Kidney (tissue), 13 donors: ENCODE measurements at regions not wholly inside any gene's neighbourhood (a gene's known extent, or its start where the extent isn't known, plus 50 kb on each side); places are given as distances from the start of the nearest gene placed in this dataset.

Source experiments
- DNase-seq, 5 donors: peaks; one replicate each; pipeline ENCODE4 v3.0.0-alpha.2; 2013 to 2020
- FAIRE-seq: peaks from 2 replicates; lab custom pipeline; 2012; peaks lifted over from hg19 to GRCh38; lab: Jason Lieb, UNC
- H3K27ac ChIP-seq, 2 donors: one replicate each; pipeline ENCODE4 v1.7.0; 2013; ENCODE audit warnings: low read depth in 2 of 2, low read length in 2 of 2, inconsistent platforms in 1 of 2
- H3K27me3 ChIP-seq: one replicate; pipeline ENCODE4 v1.7.1; 2013; ENCODE audit warnings: low read length, inconsistent platforms; ENCODE audit not compliant: control insufficient read depth, insufficient read depth
- H3K36me3 ChIP-seq, 3 donors: one replicate each; pipeline versions ENCODE4 v1.7.0 to v1.7.1; 2013; ENCODE audit warnings: low read length in 3 of 3, control low read depth in 1 of 3, inconsistent platforms in 1 of 3; ENCODE audit not compliant: insufficient read depth in 3 of 3, control insufficient read depth in 2 of 3
- H3K4me1 ChIP-seq, 3 donors: one replicate each; pipeline versions ENCODE4 v1.7.0 to v1.7.1; 2013; ENCODE audit warnings: low read length in 3 of 3, inconsistent platforms in 1 of 3, low read depth in 1 of 3; ENCODE audit not compliant: control insufficient read depth in 2 of 3, insufficient read depth in 2 of 3
- H3K4me3 ChIP-seq, 3 donors: one replicate each; pipeline versions ENCODE4 v1.7.0 to v1.8.1; 2013; ENCODE audit warnings: low read length in 3 of 3, control low read depth in 1 of 3, inconsistent platforms in 1 of 3
- H3K9ac ChIP-seq, 3 donors: one replicate each; pipeline versions ENCODE4 v1.7.0 to v1.7.1; 2013; ENCODE audit warnings: low read length in 3 of 3, control low read depth in 1 of 3, inconsistent platforms in 1 of 3
- H3K9me3 ChIP-seq, 3 donors: one replicate each; pipeline versions ENCODE4 v1.7.0 to v1.7.1; 2013; ENCODE audit warnings: low read length in 3 of 3, control low read depth in 1 of 3, inconsistent platforms in 1 of 3; ENCODE audit not compliant: control insufficient read depth in 2 of 3, insufficient read depth in 1 of 3
- intact Hi-C: fragments of 100-400 bp; cut with DNase I; formaldehyde crosslinking; loops from one replicate; pipeline ENCODE4 v1.11.1; 2022
- TF ChIP-seq, protein P1 (sequence below): IDR thresholded peaks from 3 replicates; pipeline ENCODE4 v1.5.1; 2012; ENCODE audit warnings: mild to moderate bottlenecking, moderate library complexity, borderline replicate concordance; ENCODE audit not compliant: insufficient read depth; ENCODE audit errors: extremely low read depth
- donor health status: control.
- donor health status: control.
- donor health status: control.
- donor health status: control.
- donor health status: control.
- donor health status: DM: yes; HTN: yes; CAD: no.
- donor health status: Normal renal cell carcinoma (clear cell type).

DNA sequence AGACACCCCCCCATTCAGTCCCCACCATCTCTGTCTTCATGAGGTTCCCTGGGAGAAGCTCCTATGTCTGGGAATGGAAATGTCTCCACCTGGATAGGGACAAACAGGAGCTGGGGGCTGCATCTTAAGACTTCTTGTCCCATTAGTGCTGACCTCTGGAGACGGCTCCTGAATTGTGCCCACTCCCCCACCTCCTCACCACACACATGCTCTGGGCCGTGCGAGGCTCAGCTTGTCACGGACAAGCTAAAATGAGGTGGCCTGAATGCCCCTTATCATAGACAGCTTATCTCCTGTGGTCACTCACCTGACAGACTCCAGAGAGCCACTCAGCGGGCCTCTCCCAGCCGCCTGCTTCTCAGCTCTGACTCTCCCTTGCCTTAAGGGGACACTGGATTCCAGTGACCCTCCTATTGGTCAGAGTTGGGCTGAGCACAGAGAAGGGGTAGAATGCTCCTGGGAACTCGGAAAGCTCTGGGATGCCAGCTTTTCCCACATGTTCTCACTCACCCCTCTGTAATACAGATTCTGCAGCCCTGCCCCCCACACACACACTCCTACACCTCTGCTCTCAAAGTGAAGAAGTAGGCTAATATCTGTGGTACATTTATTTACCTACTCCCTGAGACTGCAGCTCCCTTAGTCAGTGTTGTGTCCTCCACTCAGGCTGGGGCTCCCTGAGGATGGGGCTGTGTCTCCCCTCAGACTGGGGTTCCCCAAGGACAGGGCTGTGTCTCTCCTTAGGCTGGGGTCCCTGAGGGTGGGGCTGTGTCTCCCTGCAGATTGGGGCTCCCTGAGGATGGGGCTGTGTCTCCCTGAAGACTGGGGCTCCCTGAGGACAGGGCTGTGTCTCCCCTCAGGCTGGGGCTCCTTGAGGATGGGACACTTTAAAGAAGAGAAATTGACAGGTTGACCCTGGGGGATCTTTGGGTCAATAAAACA, 167.5 kb downstream of the VEGFA start:
- Histone ChIP-seq H3K9ac (no peak overlapping the region), H3K4me3 (no peak overlapping the region), H3K4me1 (no peaks in the 10 kb centered on the region), H3K36me3 (no peaks in the 10 kb centered on the region), H3K27ac (no peak overlapping the region), H3K9me3 (no peaks in the 10 kb centered on the region), H3K27me3 (no peaks in the 10 kb centered on the region)
- FAIRE-seq: no peak
- DNase-seq: peak in 2 of 5 donors; percentile 44 to 47
- TF ChIP-seq, protein P1, sequence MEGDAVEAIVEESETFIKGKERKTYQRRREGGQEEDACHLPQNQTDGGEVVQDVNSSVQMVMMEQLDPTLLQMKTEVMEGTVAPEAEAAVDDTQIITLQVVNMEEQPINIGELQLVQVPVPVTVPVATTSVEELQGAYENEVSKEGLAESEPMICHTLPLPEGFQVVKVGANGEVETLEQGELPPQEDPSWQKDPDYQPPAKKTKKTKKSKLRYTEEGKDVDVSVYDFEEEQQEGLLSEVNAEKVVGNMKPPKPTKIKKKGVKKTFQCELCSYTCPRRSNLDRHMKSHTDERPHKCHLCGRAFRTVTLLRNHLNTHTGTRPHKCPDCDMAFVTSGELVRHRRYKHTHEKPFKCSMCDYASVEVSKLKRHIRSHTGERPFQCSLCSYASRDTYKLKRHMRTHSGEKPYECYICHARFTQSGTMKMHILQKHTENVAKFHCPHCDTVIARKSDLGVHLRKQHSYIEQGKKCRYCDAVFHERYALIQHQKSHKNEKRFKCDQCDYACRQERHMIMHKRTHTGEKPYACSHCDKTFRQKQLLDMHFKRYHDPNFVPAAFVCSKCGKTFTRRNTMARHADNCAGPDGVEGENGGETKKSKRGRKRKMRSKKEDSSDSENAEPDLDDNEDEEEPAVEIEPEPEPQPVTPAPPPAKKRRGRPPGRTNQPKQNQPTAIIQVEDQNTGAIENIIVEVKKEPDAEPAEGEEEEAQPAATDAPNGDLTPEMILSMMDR: no peak
- intact Hi-C loops: loop anchor here (10.0 kb wide), 1 partner anchor 153 kb away; no protein-coding TSS in a partner anchor

DNA sequence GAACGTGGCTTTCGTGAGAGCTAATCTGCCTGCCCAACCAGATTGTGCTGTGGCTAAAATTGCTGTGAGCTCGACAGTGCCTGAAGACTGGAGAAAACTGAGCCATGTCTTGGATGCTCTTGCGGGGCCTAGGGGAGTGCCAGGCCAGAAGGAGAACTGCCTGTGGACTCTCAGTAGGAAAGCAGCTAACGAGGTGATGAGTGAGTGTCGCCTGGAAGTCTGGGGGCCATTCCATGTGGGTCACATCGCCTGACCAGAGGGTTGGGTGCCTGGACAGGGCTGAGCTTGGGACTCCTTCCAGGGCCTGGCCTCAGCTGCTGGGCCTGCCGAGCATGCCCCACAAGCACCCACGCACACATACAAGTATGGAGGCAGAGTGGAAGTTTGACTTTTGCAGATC, 166.5 kb downstream of the VEGFA start:
- TF ChIP-seq, protein P1: no peak
- no peak overlapping the region for H3K9ac ChIP-seq
- no peaks in the 10 kb centered on the region for H3K27me3 ChIP-seq
- DNase-seq (peak in 2 of 5 donors; percentile 28 to 58), FAIRE-seq (no peak)
- H3K36me3 ChIP-seq: no peaks in the 10 kb centered on the region
- H3K4me1 ChIP-seq: no peaks in the 10 kb centered on the region
- no peaks in the 10 kb centered on the region for H3K9me3 ChIP-seq
- no peak overlapping the region for H3K27ac ChIP-seq
- intact Hi-C loops: loop anchor here (10.0 kb wide), 1 partner anchor 152 kb away; no protein-coding TSS in a partner anchor
- H3K4me3 ChIP-seq: no peak overlapping the region

GRCh38 chr6:43935921-43936439, 166.0 kb downstream of the VEGFA start:
- no peak for FAIRE-seq
- no peak overlapping the region for H3K9ac ChIP-seq
- no peaks in the 10 kb centered on the region for H3K4me1 ChIP-seq
- H3K27me3 ChIP-seq: no peaks in the 10 kb centered on the region
- no peaks in the 10 kb centered on the region for H3K36me3 ChIP-seq
- peak in 1 of 5 donors; percentile 30 for DNase-seq
- intact Hi-C loops: loop anchor here (10.0 kb wide), 1 partner anchor 151 kb away; no protein-coding TSS in a partner anchor
- H3K27ac ChIP-seq: no peak overlapping the region
- no peak overlapping the region for H3K4me3 ChIP-seq
- no peaks in the 10 kb centered on the region for H3K9me3 ChIP-seq
- TF ChIP-seq, protein P1: no peak
